ENCODE measurements at regions not wholly inside any gene's neighbourhood (a gene's known extent, or its start where the extent isn't known, plus 50 kb on each side); places are given as distances from the start of the nearest gene placed in this dataset.

- no peak for DNase-seq (ENCODE audit: low spot score)
Measured at GRCh38 chr12:74685385-74685784, 147.8 kb downstream of the ATXN7L3B start.

- DNase-seq (ENCODE audit: low spot score): peak; percentile 50
Measured at GRCh38 chr12:74689071-74689655, 151.5 kb downstream of the ATXN7L3B start.

- DNase-seq (ENCODE audit: low spot score): no peak
Measured at GRCh38 chr12:74689929-74690328, 152.3 kb downstream of the ATXN7L3B start.

GRCh38 chr12:74719447-74719846 lies 181.8 kb downstream of the ATXN7L3B start:
- no peak for DNase-seq (ENCODE audit: low spot score)

- peak; percentile 84 for DNase-seq (ENCODE audit: low spot score)
Measured at GRCh38 chr12:74722709-74723108, 185.1 kb downstream of the ATXN7L3B start.

GRCh38 chr12:74725154-74725553 lies 187.5 kb downstream of the ATXN7L3B start:
- DNase-seq (ENCODE audit: low spot score): peak; percentile 38

- no peak for DNase-seq (ENCODE audit: low spot score)
Measured at GRCh38 chr12:74728006-74728405, 190.4 kb downstream of the ATXN7L3B start.

GRCh38 chr12:74732164-74732784 lies 194.6 kb downstream of the ATXN7L3B start:
- no peak for DNase-seq (ENCODE audit: low spot score)

- DNase-seq (ENCODE audit: low spot score): no peak
Measured at GRCh38 chr12:74732826-74733225, 195.2 kb downstream of the ATXN7L3B start.

GRCh38 chr12:74741112-74741511 lies 203.5 kb downstream of the ATXN7L3B start:
- no peak for DNase-seq (ENCODE audit: low spot score)

GRCh38 chr12:74747305-74747704 lies 209.7 kb downstream of the ATXN7L3B start:
- DNase-seq (ENCODE audit: low spot score): peak; percentile 5

- DNase-seq (ENCODE audit: low spot score): no peak
Measured at GRCh38 chr12:74751441-74751840, 213.8 kb downstream of the ATXN7L3B start.

- DNase-seq (ENCODE audit: low spot score): no peak
Measured at GRCh38 chr12:74752215-74752614, 214.6 kb downstream of the ATXN7L3B start.

GRCh38 chr12:74770552-74770951 lies 232.9 kb downstream of the ATXN7L3B start:
- no peak for DNase-seq (ENCODE audit: low spot score)

- no peak for DNase-seq (ENCODE audit: low spot score)
Measured at GRCh38 chr12:74775276-74775675, 237.6 kb downstream of the ATXN7L3B start.

GRCh38 chr12:74776378-74776777 lies 238.7 kb downstream of the ATXN7L3B start:
- no peak for DNase-seq (ENCODE audit: low spot score)

- peak; percentile 72 for DNase-seq (ENCODE audit: low spot score)
Measured at GRCh38 chr12:74780182-74780849, 242.7 kb downstream of the ATXN7L3B start.

- DNase-seq (ENCODE audit: low spot score): peak; percentile 9
Measured at GRCh38 chr12:74780850-74781241, 243.2 kb downstream of the ATXN7L3B start.

GRCh38 chr12:74781991-74782485 lies 244.4 kb downstream of the ATXN7L3B start:
- DNase-seq (ENCODE audit: low spot score): no peak

GRCh38 chr12:74790931-74791330 lies 253.3 kb downstream of the ATXN7L3B start:
- DNase-seq (ENCODE audit: low spot score): no peak

GRCh38 chr12:74791365-74791764 lies 253.7 kb downstream of the ATXN7L3B start:
- DNase-seq (ENCODE audit: low spot score): no peak

GRCh38 chr12:74794522-74794921 lies 256.9 kb downstream of the ATXN7L3B start:
- DNase-seq (ENCODE audit: low spot score): peak; percentile 12

GRCh38 chr12:74801625-74802024 lies 264.0 kb downstream of the ATXN7L3B start:
- DNase-seq (ENCODE audit: low spot score): no peak

Data from kidney tubule cell (primary cell).